IMR-90 (cell line): ENCODE measurements at regions not wholly inside any gene's neighbourhood (a gene's known extent, or its start where the extent isn't known, plus 50 kb on each side); places are given as distances from the start of the nearest gene placed in this dataset.

ENCODE experiments used
- ATAC-seq: fragments of 200-7000 bp; cut with Tn5 transposase; 2 replicates; pipeline ENCODE4 v1.9.1; 2020; ENCODE audit warnings: low read depth, mild to moderate bottlenecking, moderate library complexity
- BruUV-seq: library from RNA; stranded (reverse); fragments of 400-500 nt; replicated peaks from 2 replicates; lab custom pipeline; 2021; lab: Mats Ljungman, UMichigan
- CTCF ChIA-PET: fragments of 300-600 bp; formaldehyde crosslinking; extraction: SDS; loops from one replicate; lab custom pipeline; 2021; ENCODE audit warnings: antibody characterized with exemption; lab: Yijun Ruan, JAX
- POLR2A ChIA-PET: fragments of 300-600 bp; sonication (Branson Sonifier 250); formaldehyde crosslinking; loops from one replicate; lab custom pipeline; 2022; ENCODE audit warnings: antibody characterized with exemption; ENCODE audit not compliant: unreplicated experiment; lab: Charles Lee
- DNase-seq: peaks from one replicate; pipeline ENCODE4 v3.0.0; 2013
- H2AFZ ChIP-seq: replicated peaks from 2 replicates; pipeline ENCODE3; 2013; ENCODE audit warnings: low read length, mild to moderate bottlenecking; ENCODE audit not compliant: poor library complexity
- H2AK5ac ChIP-seq: 2 replicates; pipeline ENCODE4 v1.6.1; 2013; ENCODE audit warnings: low read depth, low read length, inconsistent platforms
- H2AK9ac ChIP-seq: replicated peaks from 2 replicates; pipeline ENCODE3; 2013; ENCODE audit warnings: mild to moderate bottlenecking, low read depth, low read length, moderate library complexity; ENCODE audit not compliant: poor library complexity
- H2BK120ac ChIP-seq: 2 replicates; pipeline ENCODE4 v1.6.1; 2013; ENCODE audit warnings: low read depth, low read length, inconsistent platforms
- H2BK15ac ChIP-seq: 3 replicates; pipeline ENCODE4 v1.6.1; 2013; ENCODE audit warnings: low read depth, low read length, inconsistent platforms
- H2BK20ac ChIP-seq: 2 replicates; pipeline ENCODE4 v1.6.1; 2013; ENCODE audit warnings: low read depth, mild to moderate bottlenecking, inconsistent platforms, low read length, moderate library complexity
- H2BK5ac ChIP-seq: 2 replicates; pipeline ENCODE4 v1.6.1; 2013; ENCODE audit warnings: mild to moderate bottlenecking, low read depth, low read length, inconsistent platforms; ENCODE audit not compliant: poor library complexity, severe bottlenecking
- H3K14ac ChIP-seq: replicated peaks from 2 replicates; pipeline ENCODE4 v1.6.1; 2013; ENCODE audit warnings: low read depth, low read length, inconsistent platforms
- H3K18ac ChIP-seq: 2 replicates; pipeline ENCODE4 v1.6.1; 2013; ENCODE audit warnings: low read depth, low read length, control low read depth
- H3K23ac ChIP-seq: 2 replicates; pipeline ENCODE4 v1.6.1; 2013; ENCODE audit warnings: low read depth, low read length, inconsistent platforms
- H3K27ac ChIP-seq: 2 replicates; pipeline ENCODE4 v1.5.1; 2013; ENCODE audit warnings: mild to moderate bottlenecking, control low read depth, low read length; ENCODE audit not compliant: insufficient read depth
- H3K27me3 ChIP-seq: 2 replicates; pipeline ENCODE4 v1.6.1; 2013; ENCODE audit warnings: low read length; ENCODE audit not compliant: control insufficient read depth, insufficient read depth
- H3K36me3 ChIP-seq: 2 replicates; pipeline ENCODE4 v1.6.1; 2013; ENCODE audit warnings: low read length, mixed read lengths; ENCODE audit not compliant: control insufficient read depth, insufficient read depth
- H3K4ac ChIP-seq: 2 replicates; pipeline ENCODE4 v1.6.1; 2013; ENCODE audit warnings: low read depth, low read length, inconsistent platforms
- H3K4me1 ChIP-seq: 2 replicates; pipeline ENCODE4 v1.6.1; 2013; ENCODE audit warnings: low read length, mixed read lengths; ENCODE audit not compliant: control insufficient read depth, insufficient read depth
- H3K4me2 ChIP-seq: 2 replicates; pipeline ENCODE4 v1.6.1; 2013; ENCODE audit warnings: low read depth, mild to moderate bottlenecking, control low read depth, low read length, moderate library complexity
- H3K4me3 ChIP-seq: 2 replicates; pipeline ENCODE4 v1.5.1; 2013; ENCODE audit warnings: low read depth, mild to moderate bottlenecking, control low read depth, low read length, moderate library complexity; ENCODE audit not compliant: insufficient read depth
- H3K56ac ChIP-seq: 2 replicates; pipeline ENCODE4 v1.6.1; 2013; ENCODE audit warnings: low read length, inconsistent platforms; ENCODE audit not compliant: insufficient read depth; ENCODE audit errors: extremely low read depth
- H3K79me1 ChIP-seq, 2 experiments: 2 replicates each; pipeline ENCODE4 v1.6.1; 2013; ENCODE audit warnings: low read length in 2 of 2, inconsistent platforms in 1 of 2, low read depth in 1 of 2
- H3K9ac ChIP-seq: 2 replicates; pipeline ENCODE4 v1.6.1; 2013; ENCODE audit warnings: low read depth, low read length, control low read depth
- H3K9me1 ChIP-seq: 2 replicates; pipeline ENCODE4 v1.6.1; 2013; ENCODE audit warnings: low read length, inconsistent platforms; ENCODE audit not compliant: insufficient read depth
- H3K9me3 ChIP-seq: 2 replicates; pipeline ENCODE4 v1.6.1; 2013; ENCODE audit warnings: low read length; ENCODE audit not compliant: control insufficient read depth, insufficient read depth
- H4K20me1 ChIP-seq: 2 replicates; pipeline ENCODE4 v1.6.1; 2013; ENCODE audit warnings: low read length, inconsistent platforms; ENCODE audit not compliant: insufficient read depth
- H4K5ac ChIP-seq: 2 replicates; pipeline ENCODE4 v1.6.1; 2013; ENCODE audit warnings: mild to moderate bottlenecking, low read depth, low read length, control low read depth
- H4K8ac ChIP-seq, 2 experiments: 2 replicates each; pipeline ENCODE4 v1.6.1; 2013; ENCODE audit warnings: low read depth in 2 of 2, low read length in 2 of 2, control low read depth in 1 of 2, inconsistent platforms in 1 of 2
- H4K91ac ChIP-seq: 2 replicates; pipeline ENCODE4 v1.6.1; 2013; ENCODE audit warnings: low read depth, low read length, inconsistent platforms; ENCODE audit not compliant: insufficient read depth
- CEBPB ChIP-seq: IDR thresholded peaks from 2 replicates; pipeline ENCODE4 v1.6.1; 2012; ENCODE audit warnings: low read depth, low read length, improper control_type of control experiment
- FOS ChIP-seq: fragments of 150-350 bp; IDR thresholded peaks from 2 replicates; pipeline ENCODE4 v1.6.1; 2016; ENCODE audit warnings: low read depth, low read length
- RFX5 ChIP-seq: IDR thresholded peaks from 2 replicates; pipeline ENCODE4 v1.8.0; 2012; ENCODE audit warnings: low read depth, mild to moderate bottlenecking, low read length, moderate library complexity
- WGBS, 2 experiments: methylation state at CpG; one replicate each; pipeline versions ENCODE4 v1.1.5 to v1.1.7; 2013; ENCODE audit warnings: missing lambda C conversion rate in 2 of 2; ENCODE audit not compliant: insufficient read length in 1 of 2; ENCODE audit errors: extremely low coverage in 2 of 2; 5-methylcytosine and 5-hydroxymethylcytosine counted together
- dilution Hi-C: fragments of 300-500 bp; cut with HindIII; formaldehyde crosslinking; loops from one replicate; pipeline ENCODE4 v1.14.3; 2018; ENCODE audit warnings: low sequenced_read_pairs; ENCODE audit not compliant: unreplicated experiment
- in situ Hi-C: fragments of 300-500 bp; cut with MboI; formaldehyde crosslinking; loops from 3 replicates; pipeline ENCODE4 v1.14.3; 2019; ENCODE audit warnings: low sequenced_read_pairs, inconsistent platforms, mixed read lengths
- intact Hi-C: fragments of 100-400 bp; cut with micrococcal nuclease; formaldehyde crosslinking; loops from 2 replicates; pipeline ENCODE4 v1.10.0; 2022
- TF ChIP-seq, protein P1 (sequence below): fragments of 150-350 bp; IDR thresholded peaks from 2 replicates; pipeline ENCODE4 v1.6.1; 2017; ENCODE audit warnings: mild to moderate bottlenecking, antibody characterized with exemption, low read length, low read depth
- TF ChIP-seq, protein P2 (sequence below): conservative IDR thresholded peaks from 2 replicates; pipeline ENCODE4 v1.5.1; 2012; ENCODE audit warnings: mild to moderate bottlenecking, low read depth, low read length, improper control_type of control experiment

DNA sequence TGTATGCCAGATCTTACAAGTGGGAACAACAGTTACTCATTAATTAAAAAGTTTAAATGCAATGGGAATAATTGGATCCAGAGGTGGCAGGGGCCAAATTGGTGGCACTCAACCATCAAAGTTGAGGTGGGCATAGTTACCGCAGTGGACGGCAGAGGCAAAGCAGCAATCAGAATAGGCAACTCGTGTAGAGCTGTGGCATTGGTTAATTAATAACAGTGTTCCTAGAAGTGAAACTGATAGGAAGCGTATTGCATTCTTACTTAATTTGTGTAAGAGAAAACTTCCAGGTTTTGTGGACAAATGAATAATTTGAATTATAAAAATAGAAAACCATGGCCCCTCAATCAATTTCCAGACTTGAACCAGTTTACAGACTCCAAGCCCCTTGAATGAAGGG, 1068.2 kb upstream of the ACVR2A start:
- intact Hi-C loops = no loop called here
- no TSS peak for BruUV-seq
- no peak for TF ChIP-seq RFX5
- TF ChIP-seq, protein P1, sequence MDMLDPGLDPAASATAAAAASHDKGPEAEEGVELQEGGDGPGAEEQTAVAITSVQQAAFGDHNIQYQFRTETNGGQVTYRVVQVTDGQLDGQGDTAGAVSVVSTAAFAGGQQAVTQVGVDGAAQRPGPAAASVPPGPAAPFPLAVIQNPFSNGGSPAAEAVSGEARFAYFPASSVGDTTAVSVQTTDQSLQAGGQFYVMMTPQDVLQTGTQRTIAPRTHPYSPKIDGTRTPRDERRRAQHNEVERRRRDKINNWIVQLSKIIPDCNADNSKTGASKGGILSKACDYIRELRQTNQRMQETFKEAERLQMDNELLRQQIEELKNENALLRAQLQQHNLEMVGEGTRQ = no peak
- TF ChIP-seq FOS = no peak
- no peak for TF ChIP-seq CEBPB
- TF ChIP-seq, protein P2, sequence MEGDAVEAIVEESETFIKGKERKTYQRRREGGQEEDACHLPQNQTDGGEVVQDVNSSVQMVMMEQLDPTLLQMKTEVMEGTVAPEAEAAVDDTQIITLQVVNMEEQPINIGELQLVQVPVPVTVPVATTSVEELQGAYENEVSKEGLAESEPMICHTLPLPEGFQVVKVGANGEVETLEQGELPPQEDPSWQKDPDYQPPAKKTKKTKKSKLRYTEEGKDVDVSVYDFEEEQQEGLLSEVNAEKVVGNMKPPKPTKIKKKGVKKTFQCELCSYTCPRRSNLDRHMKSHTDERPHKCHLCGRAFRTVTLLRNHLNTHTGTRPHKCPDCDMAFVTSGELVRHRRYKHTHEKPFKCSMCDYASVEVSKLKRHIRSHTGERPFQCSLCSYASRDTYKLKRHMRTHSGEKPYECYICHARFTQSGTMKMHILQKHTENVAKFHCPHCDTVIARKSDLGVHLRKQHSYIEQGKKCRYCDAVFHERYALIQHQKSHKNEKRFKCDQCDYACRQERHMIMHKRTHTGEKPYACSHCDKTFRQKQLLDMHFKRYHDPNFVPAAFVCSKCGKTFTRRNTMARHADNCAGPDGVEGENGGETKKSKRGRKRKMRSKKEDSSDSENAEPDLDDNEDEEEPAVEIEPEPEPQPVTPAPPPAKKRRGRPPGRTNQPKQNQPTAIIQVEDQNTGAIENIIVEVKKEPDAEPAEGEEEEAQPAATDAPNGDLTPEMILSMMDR = no peak

More for the DNA sequence above, 1068.2 kb upstream of the ACVR2A start:
- Histone ChIP-seq H2AK9ac (no peak overlapping the region), H2AFZ (no peak overlapping the region), H3K14ac (no peak overlapping the region), H4K91ac (no peak overlapping the region), H3K4me1 (no peaks in the 10 kb centered on the region), H3K4me2 (no peak overlapping the region), H3K9me1 (no peaks in the 10 kb centered on the region), H3K56ac (no peak overlapping the region), H2BK20ac (no peak overlapping the region), H4K5ac (no peak overlapping the region), H3K9ac (no peak overlapping the region), H3K79me1 (no peaks in the 10 kb centered on the region), H3K4me3 (no peak overlapping the region), H2BK15ac (no peak overlapping the region), H2BK5ac (no peak overlapping the region), H3K4ac (no peak overlapping the region), H4K8ac (no peak overlapping the region), H3K27ac (no peak overlapping the region), H3K23ac (no peak overlapping the region), H2BK120ac (no peak overlapping the region), H2AK5ac (no peak overlapping the region), H3K18ac (no peak overlapping the region), H3K36me3 (no peaks in the 10 kb centered on the region), H3K9me3 (no peaks in the 10 kb centered on the region; the same call in 1 of the 2 replicates), H3K27me3 (no peaks in the 10 kb centered on the region), H4K20me1 (no peaks in the 10 kb centered on the region)
- dilution Hi-C loops = no loop called here
- no peak for DNase-seq
- no CpG with 5 or more reads among the region's 4 CpGs for WGBS, 2 experiments
- ChIA-PET POLR2A (no interaction called here), CTCF (no interaction called here)
- no peak for ATAC-seq
- in situ Hi-C loops = no loop called here
